B cell (primary cell): ENCODE measurements at regions not wholly inside any gene's neighbourhood (a gene's known extent, or its start where the extent isn't known, plus 50 kb on each side); places are given as distances from the start of the nearest gene placed in this dataset.

Experiments used
- ATAC-seq: fragments of 200-7000 bp; cut with Tn5 transposase; one replicate; pipeline ENCODE4 v1.10.0; 2021; ENCODE audit warnings: low read depth, mild to moderate bottlenecking, moderate number of reproducible peaks, moderate library complexity
- CTCF ChIA-PET: fragments of 350-600 bp; sonication (Branson Sonifier 250); formaldehyde crosslinking; loops from one replicate; lab custom pipeline; 2021; ENCODE audit warnings: antibody characterized with exemption, inconsistent platforms; lab: Charles Lee
- POLR2A ChIA-PET: fragments of 350-600 bp; sonication (Branson Sonifier 250); formaldehyde crosslinking; loops from one replicate; lab custom pipeline; 2021; ENCODE audit warnings: antibody characterized with exemption; lab: Charles Lee
- DNase-seq: peaks from one replicate; pipeline ENCODE4 v3.0.0; 2013
- H2AFZ ChIP-seq: 2 replicates; pipeline ENCODE4 v1.6.1; 2012; ENCODE audit warnings: mild to moderate bottlenecking, low read depth, low read length; ENCODE audit not compliant: insufficient read depth, poor library complexity, severe bottlenecking
- H3K27ac ChIP-seq, 2 donors: 1 replicate in 1 of 2; 2 replicates in 1 of 2; pipeline ENCODE4 v1.5.1; 2012 to 2013; ENCODE audit warnings: low read length in 2 of 2, mild to moderate bottlenecking in 2 of 2, moderate library complexity in 1 of 2
- H3K27me3 ChIP-seq, 4 experiments: fragments of 200-600 bp in 1 of 4; sonication (generic) in 1 of 4; replicated peaks in 1 of 4; 1 replicate in 2 of 4; 2 replicates in 2 of 4; pipeline versions ENCODE4 v1.6.1 to v1.7.0; 2013 to 2016; ENCODE audit warnings: low read length in 3 of 4, mild to moderate bottlenecking in 2 of 4, mixed read lengths in 1 of 4, moderate library complexity in 1 of 4; ENCODE audit not compliant: insufficient read depth in 4 of 4, control insufficient read depth in 3 of 4; ENCODE audit errors: control extremely low read depth in 1 of 4
- H3K36me3 ChIP-seq, 2 experiments: replicated peaks in 1 of 2; 1 replicate in 1 of 2; 2 replicates in 1 of 2; pipeline versions ENCODE4 v1.6.1 to v1.7.1; 2013; ENCODE audit warnings: low read length in 1 of 2; ENCODE audit not compliant: insufficient read depth in 2 of 2, control insufficient read depth in 1 of 2; ENCODE audit errors: control extremely low read depth in 1 of 2, extremely low read depth in 1 of 2
- H3K4me1 ChIP-seq, 2 donors: fragments of 200-600 bp in 1 of 2; sonication (generic) in 1 of 2; 1 replicate in 1 of 2; 2 replicates in 1 of 2; pipeline versions ENCODE4 v1.5.1 to v1.6.1; 2013 to 2017; ENCODE audit warnings: low read length in 2 of 2; ENCODE audit not compliant: control insufficient read depth in 2 of 2, insufficient read depth in 2 of 2
- H3K4me2 ChIP-seq: replicated peaks from 2 replicates; pipeline ENCODE3; 2012; ENCODE audit warnings: mild to moderate bottlenecking, low read depth, low read length; ENCODE audit not compliant: poor library complexity, severe bottlenecking
- H3K4me3 ChIP-seq, 5 experiments: fragments of 200-600 bp in 1 of 5; sonication (generic) in 1 of 5; 1 replicate in 3 of 5; 2 replicates in 2 of 5; pipeline versions ENCODE4 v1.5.1 to v1.7.0; 2011 to 2016; ENCODE audit warnings: low read length in 4 of 5, mild to moderate bottlenecking in 4 of 5, low read depth in 2 of 5, control low read depth in 1 of 5, moderate library complexity in 1 of 5; ENCODE audit not compliant: insufficient read depth in 1 of 5; ENCODE audit errors: control extremely low read depth in 1 of 5, extremely low read depth in 1 of 5
- H3K79me2 ChIP-seq: fragments of 200-600 bp; sonication (generic); one replicate; pipeline ENCODE4 v1.6.0; 2016; ENCODE audit warnings: low read length; ENCODE audit not compliant: control insufficient read depth, insufficient read depth
- H3K9ac ChIP-seq: fragments of 200-600 bp; sonication (generic); 2 replicates; pipeline ENCODE4 v1.6.1; 2017; ENCODE audit warnings: mild to moderate bottlenecking, low read length, moderate library complexity
- H3K9me3 ChIP-seq, 3 donors: one replicate each; pipeline versions ENCODE4 v1.6.1 to v1.7.1; 2013; ENCODE audit warnings: low read length in 2 of 3; ENCODE audit not compliant: control insufficient read depth in 2 of 3, insufficient read depth in 1 of 3; ENCODE audit errors: control extremely low read depth in 1 of 3
- H4K20me1 ChIP-seq: 2 replicates; pipeline ENCODE4 v1.6.0; 2012; ENCODE audit warnings: mild to moderate bottlenecking, low read length; ENCODE audit not compliant: insufficient read depth, control insufficient read depth, poor library complexity, severe bottlenecking
- H3K27ac Mint-ChIP-seq: one replicate; pipeline ENCODE4 v1.8.0; 2021; ENCODE audit warnings: mixed read lengths
- H3K27me3 Mint-ChIP-seq: one replicate; pipeline ENCODE4 v1.8.0; 2021; ENCODE audit warnings: mixed read lengths
- H3K4me1 Mint-ChIP-seq: one replicate; pipeline ENCODE4 v1.8.0; 2021; ENCODE audit warnings: mixed read lengths
- H3K4me3 Mint-ChIP-seq: one replicate; pipeline ENCODE4 v1.8.0; 2021; ENCODE audit warnings: mixed read lengths
- H3K9me3 Mint-ChIP-seq: one replicate; pipeline ENCODE4 v1.8.0; 2022; ENCODE audit warnings: mixed read lengths; ENCODE audit not compliant: insufficient read depth
- EZH2 ChIP-seq: IDR thresholded peaks from 2 replicates; pipeline ENCODE4 v1.6.1; 2012; ENCODE audit warnings: borderline replicate concordance, low read depth, mild to moderate bottlenecking, moderate library complexity, low read length; ENCODE audit not compliant: insufficient read depth, poor library complexity, severe bottlenecking
- WGBS: methylation state at CpG from one replicate; pipeline ENCODE4 v1.1.5; 2013; ENCODE audit warnings: missing lambda C conversion rate; ENCODE audit not compliant: insufficient coverage; 5-methylcytosine and 5-hydroxymethylcytosine counted together
- intact Hi-C: fragments of 100-400 bp; cut with micrococcal nuclease; formaldehyde crosslinking; loops from one replicate; pipeline ENCODE4 v1.10.0; 2022
- TF ChIP-seq, protein P1 (sequence below): fragments of 200-600 bp; IDR thresholded peaks from one replicate; pipeline ENCODE4 v1.8.0; 2022; ENCODE audit warnings: antibody characterized with exemption, mild to moderate bottlenecking

GRCh38 chr3:159910991-159911663, 77.5 kb upstream of the IL12A start:
- POLR2A ChIA-PET = no interaction called here
- peaks cover 9 to 14% of the 10 kb centered on the region in 2 donors for H3K4me1 ChIP-seq
- no peaks in the 10 kb centered on the region for H3K27me3 Mint-ChIP-seq
- H3K36me3 ChIP-seq = no peaks in the 10 kb centered on the region
- peak overlapping the region; percentile 89 for H2AFZ ChIP-seq
- CTCF ChIA-PET = interaction anchor here (0.8 to 1.0 kb wide), 2 partner anchors 27 to 85 kb away, joined by 3 to 4 read pairs; no protein-coding TSS in a partner anchor
- H3K4me3 Mint-ChIP-seq = peak overlapping the region; percentile 83
- peaks cover 13% of the 10 kb centered on the region for H3K4me1 Mint-ChIP-seq
- peak overlapping the region in 1 of 2 donors; percentile 3 for H3K27ac ChIP-seq
- DNase-seq (peak; percentile 56), ATAC-seq (no peak)
- TF ChIP-seq, protein P1, sequence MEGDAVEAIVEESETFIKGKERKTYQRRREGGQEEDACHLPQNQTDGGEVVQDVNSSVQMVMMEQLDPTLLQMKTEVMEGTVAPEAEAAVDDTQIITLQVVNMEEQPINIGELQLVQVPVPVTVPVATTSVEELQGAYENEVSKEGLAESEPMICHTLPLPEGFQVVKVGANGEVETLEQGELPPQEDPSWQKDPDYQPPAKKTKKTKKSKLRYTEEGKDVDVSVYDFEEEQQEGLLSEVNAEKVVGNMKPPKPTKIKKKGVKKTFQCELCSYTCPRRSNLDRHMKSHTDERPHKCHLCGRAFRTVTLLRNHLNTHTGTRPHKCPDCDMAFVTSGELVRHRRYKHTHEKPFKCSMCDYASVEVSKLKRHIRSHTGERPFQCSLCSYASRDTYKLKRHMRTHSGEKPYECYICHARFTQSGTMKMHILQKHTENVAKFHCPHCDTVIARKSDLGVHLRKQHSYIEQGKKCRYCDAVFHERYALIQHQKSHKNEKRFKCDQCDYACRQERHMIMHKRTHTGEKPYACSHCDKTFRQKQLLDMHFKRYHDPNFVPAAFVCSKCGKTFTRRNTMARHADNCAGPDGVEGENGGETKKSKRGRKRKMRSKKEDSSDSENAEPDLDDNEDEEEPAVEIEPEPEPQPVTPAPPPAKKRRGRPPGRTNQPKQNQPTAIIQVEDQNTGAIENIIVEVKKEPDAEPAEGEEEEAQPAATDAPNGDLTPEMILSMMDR = no peak
- no peak for TF ChIP-seq EZH2
- no peaks in the 10 kb centered on the region for H3K79me2 ChIP-seq
- H3K9me3 Mint-ChIP-seq = no peaks in the 10 kb centered on the region
- H4K20me1 ChIP-seq = no peaks in the 10 kb centered on the region
- WGBS = 39% methylated on average over 7 of the region's 7 CpGs
- H3K9me3 ChIP-seq = no peaks in the 10 kb centered on the region
- intact Hi-C loops = no loop called here
- peak overlapping the region; percentile 83 for H3K27ac Mint-ChIP-seq
- H3K27me3 ChIP-seq = no peaks in the 10 kb centered on the region
- H3K9ac ChIP-seq = peak overlapping the region; percentile 51
- H3K4me2 ChIP-seq = peak overlapping the region; percentile 69
- peak overlapping the region in 4 of 5 experiments; percentile 16 to 59 (median 44) for H3K4me3 ChIP-seq

DNA sequence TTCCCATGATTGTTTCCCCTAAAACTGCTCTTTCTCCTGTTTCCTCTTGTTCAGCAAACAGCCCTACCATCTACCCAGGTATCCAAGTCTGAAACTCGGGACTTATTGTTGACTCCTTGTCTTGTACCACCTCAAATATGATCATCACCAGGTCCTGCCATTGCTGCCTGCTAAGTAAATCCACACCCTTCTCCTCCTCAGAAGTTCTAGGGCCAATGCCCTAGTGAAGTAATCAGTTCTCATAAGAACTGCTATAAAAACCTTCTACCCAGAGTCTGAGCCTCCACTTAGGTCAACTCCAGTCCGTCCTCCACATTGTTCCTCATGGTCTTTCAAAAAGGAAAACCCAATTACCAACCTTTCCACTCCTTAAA, 77.0 kb upstream of the IL12A start:
- H3K9me3 ChIP-seq = no peaks in the 10 kb centered on the region
- intact Hi-C loops = no loop called here
- peak overlapping the region; percentile 51 for H3K9ac ChIP-seq
- 100% methylated on average over 2 of the region's 2 CpGs for WGBS
- H4K20me1 ChIP-seq = no peaks in the 10 kb centered on the region
- ChIA-PET POLR2A (no interaction called here), CTCF (interaction anchor here (0.8 to 1.0 kb wide), 2 partner anchors 27 to 84 kb away, joined by 3 to 4 read pairs; no protein-coding TSS in a partner anchor)
- peak overlapping the region; percentile 69 for H3K4me2 ChIP-seq
- no peak for ATAC-seq
- H3K27ac ChIP-seq = no peak overlapping the region
- H3K4me1 ChIP-seq = peaks cover 9 to 14% of the 10 kb centered on the region in 2 donors
- H3K36me3 ChIP-seq = no peaks in the 10 kb centered on the region
- Mint-ChIP-seq H3K27me3 (no peaks in the 10 kb centered on the region), H3K4me1 (peaks cover 13% of the 10 kb centered on the region), H3K4me3 (peak overlapping the region; percentile 83), H3K9me3 (no peaks in the 10 kb centered on the region), H3K27ac (peak overlapping the region; percentile 83)
- no peaks in the 10 kb centered on the region for H3K27me3 ChIP-seq
- H3K79me2 ChIP-seq = no peaks in the 10 kb centered on the region
- peak overlapping the region; percentile 89 for H2AFZ ChIP-seq
- no peak for DNase-seq
- no peak for TF ChIP-seq EZH2
- TF ChIP-seq, protein P1 = no peak
- H3K4me3 ChIP-seq = peak overlapping the region in 4 of 5 experiments; percentile 16 to 59 (median 44)
